HEK293 (cell line): ENCODE measurements at regions not wholly inside any gene's neighbourhood (a gene's known extent, or its start where the extent isn't known, plus 50 kb on each side); places are given as distances from the start of the nearest gene placed in this dataset.
"Not testable (repeated sequence)": the region's sequence is repeated elsewhere in the genome, so short reads cannot be mapped to it uniquely, and the experiment has no call there.

ENCODE experiments used
- CTCF ChIA-PET: fragments of 350-600 bp; formaldehyde crosslinking; extraction: SDS; loops from one replicate; lab custom pipeline; 2021; ENCODE audit warnings: antibody characterized with exemption; lab: Yijun Ruan, JAX
- POLR2A ChIA-PET: fragments of 300-600 bp; formaldehyde crosslinking; extraction: SDS; loops from one replicate; lab custom pipeline; 2020; ENCODE audit warnings: antibody characterized with exemption, inconsistent platforms; lab: Yijun Ruan, JAX
- H3K27ac ChIP-seq: fragments of 200-500 bp; sonication (Bioruptor generic); 2 replicates; pipeline ENCODE4 v1.5.1; 2014; ENCODE audit warnings: low read depth, low read length, control low read depth, inconsistent platforms; ENCODE audit errors: extremely low read depth
- H3K36me3 ChIP-seq, 2 experiments: fragments of 200-500 bp in 1 of 2; sonication (Bioruptor generic) in 1 of 2; 1 replicate in 1 of 2; 2 replicates in 1 of 2; pipeline ENCODE4 v1.5.1; 2014 to 2017; ENCODE audit warnings: inconsistent platforms in 2 of 2, low read length in 2 of 2; ENCODE audit not compliant: control insufficient read depth in 2 of 2, insufficient read depth in 1 of 2
- H3K4me1 ChIP-seq: fragments of 200-500 bp; sonication (Bioruptor generic); 2 replicates; pipeline ENCODE4 v1.5.1; 2014; ENCODE audit warnings: mild to moderate bottlenecking, low read length, inconsistent platforms; ENCODE audit not compliant: control insufficient read depth, insufficient read depth
- H3K4me3 ChIP-seq: 2 replicates; pipeline ENCODE4 v1.5.1; 2011; ENCODE audit warnings: low read depth, mild to moderate bottlenecking, control low read depth, low read length, moderate library complexity
- H3K9me3 ChIP-seq: fragments of 200-500 bp; sonication (Bioruptor generic); 2 replicates; pipeline ENCODE4 v1.5.1; 2014; ENCODE audit warnings: low read depth, low read length, inconsistent platforms; ENCODE audit not compliant: control insufficient read depth, insufficient read depth
- GLI2 ChIP-seq: fragments of 450-650 bp; formaldehyde crosslinking; IDR thresholded peaks from 2 replicates; pipeline ENCODE4; 2017; ENCODE audit warnings: missing biosample characterization, missing genetic modification characterization, low read depth, borderline replicate concordance
- KLF10 ChIP-seq: fragments of 450-650 bp; IDR thresholded peaks from 2 replicates; pipeline ENCODE4 v1.5.1; 2018; ENCODE audit warnings: missing biosample characterization, mild to moderate bottlenecking, missing genetic modification characterization
- OVOL3 ChIP-seq: fragments of 450-650 bp; formaldehyde crosslinking; IDR thresholded peaks from 2 replicates; pipeline ENCODE4 v1.5.1; 2016; ENCODE audit warnings: missing biosample characterization, missing genetic modification characterization
- SETDB1 ChIP-seq: IDR thresholded peaks from one replicate; pipeline ENCODE4 v1.6.1; 2017; ENCODE audit warnings: mild to moderate bottlenecking, low read length, moderate library complexity, mixed read lengths; ENCODE audit not compliant: insufficient read length
- TRIM28 ChIP-seq: IDR thresholded peaks from 2 replicates; pipeline ENCODE4 v1.6.1; 2011; ENCODE audit warnings: low read length, control low read depth, borderline replicate concordance
- ZBTB1 ChIP-seq: fragments of 450-650 bp; formaldehyde crosslinking; IDR thresholded peaks from 2 replicates; pipeline ENCODE4 v1.5.1; 2016; ENCODE audit warnings: missing biosample characterization, missing genetic modification characterization
- ZBTB48 ChIP-seq: fragments of 450-650 bp; formaldehyde crosslinking; IDR thresholded peaks from 2 replicates; pipeline ENCODE4 v1.5.1; 2016; ENCODE audit warnings: missing biosample characterization, missing genetic modification characterization
- ZFHX2 ChIP-seq: fragments of 450-650 bp; formaldehyde crosslinking; conservative IDR thresholded peaks from 2 replicates; pipeline ENCODE4 v1.5.1; 2016; ENCODE audit warnings: missing biosample characterization, missing genetic modification characterization
- ZNF112 ChIP-seq: fragments of 450-650 bp; formaldehyde crosslinking; IDR thresholded peaks from 2 replicates; pipeline ENCODE4 v1.5.0; 2017; ENCODE audit warnings: missing biosample characterization, missing genetic modification characterization
- ZNF138 ChIP-seq: fragments of 450-650 bp; formaldehyde crosslinking; IDR thresholded peaks from 2 replicates; pipeline ENCODE4 v1.5.1; 2016; ENCODE audit warnings: missing biosample characterization, missing genetic modification characterization, borderline replicate concordance
- ZNF175 ChIP-seq: fragments of 450-650 bp; formaldehyde crosslinking; IDR thresholded peaks from 2 replicates; pipeline ENCODE4 v1.5.1; 2016; ENCODE audit warnings: missing biosample characterization, missing genetic modification characterization
- ZNF211 ChIP-seq: fragments of 450-650 bp; formaldehyde crosslinking; IDR thresholded peaks from 2 replicates; pipeline ENCODE4 v1.5.1; 2016; ENCODE audit warnings: low read depth, missing biosample characterization, missing genetic modification characterization
- ZNF24 ChIP-seq: fragments of 450-650 bp; formaldehyde crosslinking; IDR thresholded peaks from 2 replicates; pipeline ENCODE4 v1.5.1; 2016; ENCODE audit warnings: missing biosample characterization, missing genetic modification characterization
- ZNF37A ChIP-seq: fragments of 450-650 bp; IDR thresholded peaks from 2 replicates; pipeline ENCODE4 v1.5.1; 2018; ENCODE audit warnings: missing biosample characterization, missing genetic modification characterization
- ZNF394 ChIP-seq: fragments of 450-650 bp; formaldehyde crosslinking; IDR thresholded peaks from 2 replicates; pipeline ENCODE4 v1.5.1; 2016; ENCODE audit warnings: missing biosample characterization, missing genetic modification characterization, mild to moderate bottlenecking, moderate library complexity, borderline replicate concordance
- ZNF473 ChIP-seq: fragments of 450-650 bp; formaldehyde crosslinking; IDR thresholded peaks from 2 replicates; pipeline ENCODE4 v1.5.1; 2017; ENCODE audit warnings: missing biosample characterization, missing genetic modification characterization
- ZNF521 ChIP-seq: fragments of 450-650 bp; formaldehyde crosslinking; IDR thresholded peaks from 2 replicates; pipeline ENCODE4 v1.5.1; 2017; ENCODE audit warnings: missing biosample characterization, mild to moderate bottlenecking, missing genetic modification characterization
- ZNF529 ChIP-seq: fragments of 450-650 bp; formaldehyde crosslinking; IDR thresholded peaks from 2 replicates; pipeline ENCODE4 v1.5.1; 2017; ENCODE audit warnings: missing genetic modification characterization, missing biosample characterization; ENCODE audit not compliant: insufficient replicate concordance
- ZNF530 ChIP-seq: fragments of 450-650 bp; formaldehyde crosslinking; IDR thresholded peaks from 2 replicates; pipeline ENCODE4 v1.5.1; 2016; ENCODE audit warnings: low read depth, missing biosample characterization, missing genetic modification characterization
- ZNF571 ChIP-seq: fragments of 450-650 bp; formaldehyde crosslinking; IDR thresholded peaks from 2 replicates; pipeline ENCODE4 v1.5.0; 2017; ENCODE audit warnings: missing biosample characterization, missing genetic modification characterization
- ZNF585B ChIP-seq: fragments of 450-650 bp; formaldehyde crosslinking; IDR thresholded peaks from 2 replicates; pipeline ENCODE4 v1.5.1; 2016; ENCODE audit warnings: missing biosample characterization, missing genetic modification characterization
- ZNF624 ChIP-seq: fragments of 450-650 bp; formaldehyde crosslinking; IDR thresholded peaks from 2 replicates; pipeline ENCODE4 v1.5.1; 2017; ENCODE audit warnings: missing biosample characterization, missing genetic modification characterization
- ZNF664 ChIP-seq: fragments of 450-650 bp; formaldehyde crosslinking; IDR thresholded peaks from 2 replicates; pipeline ENCODE4 v1.5.1; 2016; ENCODE audit warnings: missing biosample characterization, missing genetic modification characterization
- ZNF830 ChIP-seq: fragments of 450-650 bp; IDR thresholded peaks from 2 replicates; pipeline ENCODE4 v1.5.0; 2018; ENCODE audit warnings: missing biosample characterization, missing genetic modification characterization, low read depth, mild to moderate bottlenecking, moderate library complexity
- TF ChIP-seq, protein P1 (sequence below): fragments of 450-650 bp; formaldehyde crosslinking; IDR thresholded peaks from 2 replicates; pipeline ENCODE4 v1.5.1; 2016; ENCODE audit warnings: missing biosample characterization, missing genetic modification characterization
- TF ChIP-seq, protein P2 (sequence below): fragments of 450-650 bp; formaldehyde crosslinking; IDR thresholded peaks from 2 replicates; pipeline ENCODE4 v1.5.1; 2016; ENCODE audit warnings: missing biosample characterization, missing genetic modification characterization
- TF ChIP-seq, protein P3 (sequence below): fragments of 450-650 bp; formaldehyde crosslinking; IDR thresholded peaks from 2 replicates; pipeline ENCODE4 v1.5.1; 2017; ENCODE audit warnings: missing biosample characterization, missing genetic modification characterization

GRCh38 chr6:48641544-48641943, 530.5 kb upstream of the PTCHD4 start (continued):
- TF ChIP-seq, protein P1, sequence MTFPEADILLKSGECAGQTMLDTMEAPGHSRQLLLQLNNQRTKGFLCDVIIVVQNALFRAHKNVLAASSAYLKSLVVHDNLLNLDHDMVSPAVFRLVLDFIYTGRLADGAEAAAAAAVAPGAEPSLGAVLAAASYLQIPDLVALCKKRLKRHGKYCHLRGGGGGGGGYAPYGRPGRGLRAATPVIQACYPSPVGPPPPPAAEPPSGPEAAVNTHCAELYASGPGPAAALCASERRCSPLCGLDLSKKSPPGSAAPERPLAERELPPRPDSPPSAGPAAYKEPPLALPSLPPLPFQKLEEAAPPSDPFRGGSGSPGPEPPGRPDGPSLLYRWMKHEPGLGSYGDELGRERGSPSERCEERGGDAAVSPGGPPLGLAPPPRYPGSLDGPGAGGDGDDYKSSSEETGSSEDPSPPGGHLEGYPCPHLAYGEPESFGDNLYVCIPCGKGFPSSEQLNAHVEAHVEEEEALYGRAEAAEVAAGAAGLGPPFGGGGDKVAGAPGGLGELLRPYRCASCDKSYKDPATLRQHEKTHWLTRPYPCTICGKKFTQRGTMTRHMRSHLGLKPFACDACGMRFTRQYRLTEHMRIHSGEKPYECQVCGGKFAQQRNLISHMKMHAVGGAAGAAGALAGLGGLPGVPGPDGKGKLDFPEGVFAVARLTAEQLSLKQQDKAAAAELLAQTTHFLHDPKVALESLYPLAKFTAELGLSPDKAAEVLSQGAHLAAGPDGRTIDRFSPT: no peak
- no peak for TF ChIP-seq GLI2 (tag by site-specific recombination)

DNA sequence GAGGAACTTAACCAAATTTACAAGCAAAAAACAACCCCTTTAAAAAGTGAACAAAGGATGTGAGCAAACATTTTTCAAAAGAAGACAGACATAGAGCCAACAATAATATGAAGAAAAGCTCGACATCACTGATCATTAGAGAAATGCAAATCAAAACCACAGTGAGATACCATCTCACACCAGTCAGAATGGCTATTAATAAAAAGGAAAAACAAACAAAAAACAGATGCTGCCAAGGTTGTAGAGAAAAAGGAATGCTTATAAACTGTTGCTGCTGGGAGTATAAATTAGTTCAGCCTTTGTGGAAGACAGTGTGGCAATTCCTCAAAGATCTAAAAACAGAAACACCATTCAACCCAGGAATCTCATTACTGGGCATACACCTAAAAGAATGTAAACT, 527.8 kb upstream of the PTCHD4 start:
- H3K4me3 ChIP-seq, H3K9me3 ChIP-seq, H3K27ac ChIP-seq, POLR2A ChIA-PET, H3K36me3 ChIP-seq, H3K4me1 ChIP-seq: not testable (repeated sequence)
- CTCF ChIA-PET: interaction anchor here (0.5 kb wide), 1 partner anchor 148 kb away, joined by 3 read pairs; no protein-coding TSS in a partner anchor

DNA sequence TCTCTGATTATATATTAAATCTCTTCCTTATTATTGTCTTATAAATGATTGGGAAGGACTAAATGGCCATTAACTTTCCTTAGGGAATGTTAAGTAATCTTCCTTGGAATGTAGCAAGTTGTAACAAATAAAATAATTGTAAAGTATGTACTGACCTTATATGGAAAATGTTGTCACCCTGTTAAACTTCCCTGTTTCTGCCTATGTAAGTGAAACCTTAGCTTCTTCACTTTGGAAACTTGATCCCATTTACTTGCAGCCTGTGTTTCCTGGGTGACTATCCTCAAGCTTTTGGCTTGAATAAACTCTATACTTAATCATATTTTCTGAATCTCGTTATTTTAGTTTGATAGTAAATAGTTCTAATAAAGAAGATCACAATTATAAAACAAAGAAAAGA, 519.5 kb upstream of the PTCHD4 start:
- ChIA-PET CTCF (no interaction called here), POLR2A (no interaction called here)
- Histone ChIP-seq H3K36me3 (no peaks in the 10 kb centered on the region), H3K27ac (no peak overlapping the region), H3K4me1 (no peaks in the 10 kb centered on the region), H3K9me3 (no peaks in the 10 kb centered on the region), H3K4me3 (no peak overlapping the region)
- no peak for TF ChIP-seq ZNF624 (tag by site-specific recombination)
- no peak for TF ChIP-seq ZNF37A (tag by site-specific recombination)
- no peak for TF ChIP-seq SETDB1
- TF ChIP-seq, protein P2, sequence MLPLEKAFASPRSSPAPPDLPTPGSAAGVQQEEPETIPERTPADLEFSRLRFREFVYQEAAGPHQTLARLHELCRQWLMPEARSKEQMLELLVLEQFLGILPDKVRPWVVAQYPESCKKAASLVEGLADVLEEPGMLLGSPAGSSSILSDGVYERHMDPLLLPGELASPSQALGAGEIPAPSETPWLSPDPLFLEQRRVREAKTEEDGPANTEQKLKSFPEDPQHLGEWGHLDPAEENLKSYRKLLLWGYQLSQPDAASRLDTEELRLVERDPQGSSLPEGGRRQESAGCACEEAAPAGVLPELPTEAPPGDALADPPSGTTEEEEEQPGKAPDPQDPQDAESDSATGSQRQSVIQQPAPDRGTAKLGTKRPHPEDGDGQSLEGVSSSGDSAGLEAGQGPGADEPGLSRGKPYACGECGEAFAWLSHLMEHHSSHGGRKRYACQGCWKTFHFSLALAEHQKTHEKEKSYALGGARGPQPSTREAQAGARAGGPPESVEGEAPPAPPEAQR (tag by site-specific recombination): no peak
- no peak for TF ChIP-seq ZBTB48 (tag by site-specific recombination)
- TF ChIP-seq KLF10 (tag by site-specific recombination): no peak
- no peak for TF ChIP-seq ZNF24
- no peak for TF ChIP-seq TRIM28
- TF ChIP-seq, protein P3, sequence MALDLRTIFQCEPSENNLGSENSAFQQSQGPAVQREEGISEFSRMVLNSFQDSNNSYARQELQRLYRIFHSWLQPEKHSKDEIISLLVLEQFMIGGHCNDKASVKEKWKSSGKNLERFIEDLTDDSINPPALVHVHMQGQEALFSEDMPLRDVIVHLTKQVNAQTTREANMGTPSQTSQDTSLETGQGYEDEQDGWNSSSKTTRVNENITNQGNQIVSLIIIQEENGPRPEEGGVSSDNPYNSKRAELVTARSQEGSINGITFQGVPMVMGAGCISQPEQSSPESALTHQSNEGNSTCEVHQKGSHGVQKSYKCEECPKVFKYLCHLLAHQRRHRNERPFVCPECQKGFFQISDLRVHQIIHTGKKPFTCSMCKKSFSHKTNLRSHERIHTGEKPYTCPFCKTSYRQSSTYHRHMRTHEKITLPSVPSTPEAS (tag by site-specific recombination): no peak

DNA sequence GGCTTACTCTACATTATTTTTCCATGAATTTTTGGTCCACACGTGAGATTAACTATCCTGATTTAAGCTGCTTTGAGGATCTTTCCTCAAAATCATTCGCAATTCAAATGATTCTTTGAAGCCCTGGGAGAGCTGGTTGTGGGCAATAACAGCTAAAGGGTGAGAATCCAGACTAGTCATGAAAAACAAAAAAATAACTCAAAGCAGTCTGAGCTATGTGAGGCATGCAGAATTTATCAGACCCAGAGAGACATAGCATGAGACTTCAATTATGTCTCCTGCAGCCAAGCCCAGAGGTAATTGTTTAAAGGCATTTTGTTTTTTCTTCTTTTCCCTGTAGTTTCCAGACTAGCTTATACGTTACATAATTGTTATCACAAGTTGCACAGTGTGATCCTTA, 517.3 kb upstream of the PTCHD4 start:
- CTCF ChIA-PET: interaction anchor here (0.6 to 0.7 kb wide), 3 partner anchors 29 to 673 kb away, joined by 3 read pairs; no protein-coding TSS in a partner anchor
- POLR2A ChIA-PET: no interaction called here
- TF ChIP-seq ZNF175: no peak
- TF ChIP-seq ZNF585B (tag by site-specific recombination): no peak
- TF ChIP-seq ZNF571 (tag by site-specific recombination): no peak
- TF ChIP-seq ZFHX2 (tag by site-specific recombination): no peak
- TF ChIP-seq ZNF138 (tag by site-specific recombination): no peak
- no peak for TF ChIP-seq ZBTB1 (tag by site-specific recombination)
- TF ChIP-seq ZNF394 (tag by site-specific recombination): no peak
- no peak for TF ChIP-seq ZNF530 (tag by site-specific recombination)
- TF ChIP-seq ZNF664: no peak
- no peak for TF ChIP-seq ZNF529 (tag by site-specific recombination)
- TF ChIP-seq ZNF211 (tag by site-specific recombination): no peak
- TF ChIP-seq ZNF521 (tag by site-specific recombination): no peak
- no peak for TF ChIP-seq ZNF830
- no peak for TF ChIP-seq OVOL3 (tag by site-specific recombination)
- TF ChIP-seq ZNF473: no peak
- TF ChIP-seq ZNF112 (tag by site-specific recombination): no peak

More for the DNA sequence above, 517.3 kb upstream of the PTCHD4 start:
- no peak overlapping the region for H3K27ac ChIP-seq
- H3K4me1 ChIP-seq: no peaks in the 10 kb centered on the region
- no peaks in the 10 kb centered on the region for H3K36me3 ChIP-seq
- H3K4me3 ChIP-seq: no peak overlapping the region
- no peaks in the 10 kb centered on the region for H3K9me3 ChIP-seq
